WTC11 (cell line): ENCODE measurements at regions not wholly inside any gene's neighbourhood (a gene's known extent, or its start where the extent isn't known, plus 50 kb on each side); places are given as distances from the start of the nearest gene placed in this dataset.

ENCODE experiments used
- FOXK1 ChIP-seq: sonication (generic); formaldehyde crosslinking; IDR thresholded peaks from 2 replicates; pipeline ENCODE4 v1.8.0; 2022; ENCODE audit warnings: mild to moderate bottlenecking, moderate library complexity, missing genetic modification reagents
- GABPB1 ChIP-seq: sonication (generic); formaldehyde crosslinking; IDR thresholded peaks from 2 replicates; pipeline ENCODE4 v1.8.1; 2023; ENCODE audit warnings: mild to moderate bottlenecking, missing genetic modification reagents
- NFATC4 ChIP-seq: fragments of 250-450 bp; sonication (Bioruptor Pico); IDR thresholded peaks from 2 replicates; pipeline ENCODE4 v1.9.0; 2021; ENCODE audit warnings: mild to moderate bottlenecking
- NR1H2 ChIP-seq: sonication (generic); formaldehyde crosslinking; IDR thresholded peaks from 2 replicates; pipeline ENCODE4 v1.9.0; 2021; ENCODE audit warnings: mild to moderate bottlenecking, moderate library complexity, missing genetic modification reagents
- RELA ChIP-seq: sonication (generic); formaldehyde crosslinking; IDR thresholded peaks from 2 replicates; pipeline ENCODE4 v1.8.1; 2022; ENCODE audit warnings: missing genetic modification reagents, mild to moderate bottlenecking, borderline replicate concordance
- SMAD3 ChIP-seq: sonication (generic); formaldehyde crosslinking; IDR thresholded peaks from 2 replicates; pipeline ENCODE4 v1.8.0; 2022; ENCODE audit warnings: missing genetic modification reagents, mild to moderate bottlenecking, borderline replicate concordance
- SMAD4 ChIP-seq: sonication (generic); formaldehyde crosslinking; IDR thresholded peaks from 2 replicates; pipeline ENCODE4 v1.8.0; 2022; ENCODE audit warnings: mild to moderate bottlenecking, missing genetic modification reagents
- TF ChIP-seq, protein P1 (sequence below): fragments of 200-600 bp; IDR thresholded peaks from 2 replicates; pipeline ENCODE4 v1.8.0; 2022; ENCODE audit warnings: antibody characterized with exemption
- TF ChIP-seq, protein P2 (sequence below): sonication (generic); formaldehyde crosslinking; IDR thresholded peaks from 2 replicates; pipeline ENCODE4 v1.8.0; 2022; ENCODE audit warnings: mild to moderate bottlenecking, missing genetic modification reagents

DNA sequence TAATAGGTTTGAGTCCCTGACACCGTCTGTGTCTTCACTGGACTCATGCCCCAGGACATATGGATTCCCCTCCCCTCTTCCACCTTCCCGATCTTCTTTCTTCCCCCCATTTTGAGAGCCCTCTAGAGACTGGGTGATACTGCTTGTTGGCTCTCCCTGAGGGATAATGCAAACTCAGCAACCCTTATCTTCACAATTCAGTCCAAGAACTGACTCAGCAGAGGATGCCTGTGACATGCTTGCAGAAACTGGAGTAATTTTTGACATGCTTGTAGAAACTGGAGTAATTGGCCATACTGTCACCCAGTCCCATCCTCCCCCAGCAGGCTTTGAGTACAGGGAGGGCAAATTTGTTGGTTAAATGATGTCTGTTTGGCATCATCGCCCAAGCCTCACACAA lies 127.6 kb upstream of the CTTNBP2NL start:
- TF ChIP-seq, protein P1, sequence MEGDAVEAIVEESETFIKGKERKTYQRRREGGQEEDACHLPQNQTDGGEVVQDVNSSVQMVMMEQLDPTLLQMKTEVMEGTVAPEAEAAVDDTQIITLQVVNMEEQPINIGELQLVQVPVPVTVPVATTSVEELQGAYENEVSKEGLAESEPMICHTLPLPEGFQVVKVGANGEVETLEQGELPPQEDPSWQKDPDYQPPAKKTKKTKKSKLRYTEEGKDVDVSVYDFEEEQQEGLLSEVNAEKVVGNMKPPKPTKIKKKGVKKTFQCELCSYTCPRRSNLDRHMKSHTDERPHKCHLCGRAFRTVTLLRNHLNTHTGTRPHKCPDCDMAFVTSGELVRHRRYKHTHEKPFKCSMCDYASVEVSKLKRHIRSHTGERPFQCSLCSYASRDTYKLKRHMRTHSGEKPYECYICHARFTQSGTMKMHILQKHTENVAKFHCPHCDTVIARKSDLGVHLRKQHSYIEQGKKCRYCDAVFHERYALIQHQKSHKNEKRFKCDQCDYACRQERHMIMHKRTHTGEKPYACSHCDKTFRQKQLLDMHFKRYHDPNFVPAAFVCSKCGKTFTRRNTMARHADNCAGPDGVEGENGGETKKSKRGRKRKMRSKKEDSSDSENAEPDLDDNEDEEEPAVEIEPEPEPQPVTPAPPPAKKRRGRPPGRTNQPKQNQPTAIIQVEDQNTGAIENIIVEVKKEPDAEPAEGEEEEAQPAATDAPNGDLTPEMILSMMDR: no peak
- TF ChIP-seq SMAD4 (CRISPR knock-in tag) (no peak), NFATC4 (CRISPR knock-in tag) (no peak), RELA (CRISPR knock-in tag) (no peak), NR1H2 (CRISPR knock-in tag) (no peak), FOXK1 (no peak), SMAD3 (CRISPR knock-in tag) (no peak), GABPB1 (CRISPR knock-in tag) (no peak)
- TF ChIP-seq, protein P2, sequence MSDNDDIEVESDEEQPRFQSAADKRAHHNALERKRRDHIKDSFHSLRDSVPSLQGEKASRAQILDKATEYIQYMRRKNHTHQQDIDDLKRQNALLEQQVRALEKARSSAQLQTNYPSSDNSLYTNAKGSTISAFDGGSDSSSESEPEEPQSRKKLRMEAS (CRISPR knock-in tag): no peak
